ENCODE measurements at regions not wholly inside any gene's neighbourhood (a gene's known extent, or its start where the extent isn't known, plus 50 kb on each side); places are given as distances from the start of the nearest gene placed in this dataset.

DNA sequence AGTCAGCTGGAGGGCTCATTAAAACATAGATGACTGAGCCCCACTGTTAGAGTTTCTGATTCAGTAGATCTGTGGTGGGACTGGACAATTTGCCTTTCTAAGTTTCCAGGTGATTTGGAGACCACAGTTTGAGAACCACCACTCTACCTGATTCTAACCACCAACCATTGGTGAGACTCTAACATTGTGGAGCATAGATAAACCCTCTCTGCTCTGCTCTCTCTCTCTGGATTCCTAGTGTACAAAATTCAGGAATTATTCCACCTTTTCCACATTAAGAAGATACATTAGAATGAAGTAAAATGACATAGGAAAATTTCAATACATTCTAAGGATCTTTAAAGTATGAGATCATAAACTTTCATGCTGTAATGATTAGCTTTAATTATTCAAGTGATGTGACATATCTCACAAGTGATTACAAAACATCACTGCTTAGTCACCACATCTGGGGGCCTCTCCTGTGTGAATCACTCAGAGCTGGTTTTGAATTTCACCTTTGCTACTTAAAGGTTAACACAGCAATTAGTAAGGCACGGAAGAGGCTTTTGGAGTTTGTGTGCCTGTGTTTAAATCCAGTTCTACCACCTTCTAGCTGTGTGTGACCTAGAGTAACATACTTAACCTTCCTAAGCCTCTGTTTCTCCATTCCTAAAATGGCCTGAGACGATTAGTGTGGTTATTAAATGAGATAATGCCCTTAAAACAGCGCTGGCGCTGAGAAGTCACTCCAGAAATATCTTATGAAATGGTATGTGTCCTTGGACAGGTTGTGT is 78.5 kb upstream of the NBEA start:
- no peak for DNase-seq

DNA sequence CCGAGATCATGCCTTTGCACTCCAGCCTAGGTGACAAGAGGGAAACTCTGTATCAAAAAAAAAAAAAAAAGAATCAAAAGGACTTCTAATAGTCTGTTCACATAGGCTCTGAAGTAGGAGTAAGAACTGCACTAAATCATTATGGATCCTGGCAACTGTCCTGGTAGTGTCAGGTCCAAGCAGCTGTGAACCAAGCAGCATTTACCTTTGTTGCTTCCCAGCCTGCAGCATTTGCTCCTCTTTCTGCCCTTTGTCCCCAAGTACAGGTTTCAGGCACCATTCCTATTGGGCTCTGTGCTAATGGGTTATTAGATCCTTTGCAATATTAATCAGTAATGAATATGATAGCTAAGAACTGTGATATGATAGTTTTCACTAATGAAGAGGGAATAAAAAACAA is 77.4 kb upstream of the NBEA start:
- DNase-seq = no peak

DNA sequence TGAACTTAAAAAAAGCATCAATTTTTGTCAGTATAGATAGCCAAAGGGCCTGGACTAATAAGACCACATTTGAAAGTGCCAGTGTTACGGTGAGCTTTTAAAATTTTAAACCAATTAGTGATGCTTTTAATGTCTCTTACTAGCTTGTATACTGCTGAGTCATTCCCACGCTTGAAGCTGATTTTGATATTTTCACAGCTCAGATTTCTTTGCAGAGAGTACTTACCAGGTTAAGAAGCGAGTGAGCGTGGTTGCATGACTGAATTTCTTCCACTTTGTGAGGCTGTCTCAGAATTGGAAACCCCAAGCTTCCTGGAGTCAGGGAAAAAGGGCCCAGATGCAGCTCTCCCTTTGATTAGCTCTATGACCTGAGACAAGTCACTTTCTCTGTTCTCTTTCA is 74.5 kb upstream of the NBEA start:
- DNase-seq = no peak

GRCh38 chr13:34868733-34869132 is 73.3 kb upstream of the NBEA start:
- DNase-seq = no peak

GRCh38 chr13:34869696-34870095 is 72.4 kb upstream of the NBEA start:
- DNase-seq = no peak

- DNase-seq = no peak
Observed at GRCh38 chr13:34878329-34878728, 63.7 kb upstream of the NBEA start.

DNA sequence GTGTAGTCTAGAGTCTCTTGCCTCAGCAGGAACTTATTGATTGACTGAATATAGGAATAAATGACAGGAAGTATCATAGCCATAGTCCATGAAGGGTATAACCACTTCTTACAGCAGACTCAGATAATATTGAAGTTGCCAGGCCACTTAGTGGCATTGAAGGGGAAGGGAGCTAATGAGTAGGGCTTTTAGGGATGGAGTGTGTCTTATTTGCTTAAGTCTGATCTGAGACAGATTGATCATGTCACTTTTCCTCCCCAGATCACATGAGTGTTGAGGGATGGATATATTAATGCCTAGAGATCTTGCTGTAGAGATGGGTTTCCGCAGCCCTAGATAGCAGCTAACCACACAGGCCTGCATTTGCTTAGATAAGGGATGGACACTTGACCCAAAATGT is 62.2 kb upstream of the NBEA start:
- no peak for DNase-seq

- DNase-seq = no peak
Observed at GRCh38 chr13:34881494-34881893, 60.6 kb upstream of the NBEA start.

DNA sequence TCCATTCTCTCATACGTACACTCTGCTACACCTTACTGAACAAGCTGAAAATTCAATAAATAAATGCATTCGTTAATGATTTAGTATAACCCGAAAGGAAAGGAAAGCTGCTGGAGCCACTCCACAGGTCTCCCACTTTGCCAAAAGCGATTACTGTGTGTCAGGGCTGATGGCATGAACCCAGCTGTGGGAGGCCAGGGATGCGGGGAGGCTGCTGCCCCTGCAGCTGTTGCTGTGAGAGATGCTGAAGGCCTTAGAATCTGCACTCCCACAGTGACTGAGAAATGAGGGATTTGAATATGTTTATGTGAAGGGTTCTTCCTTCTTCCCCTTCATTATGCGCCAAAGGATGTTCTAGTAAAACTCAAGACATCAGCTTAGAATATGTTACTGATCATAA is 58.7 kb upstream of the NBEA start:
- DNase-seq = no peak

DNA sequence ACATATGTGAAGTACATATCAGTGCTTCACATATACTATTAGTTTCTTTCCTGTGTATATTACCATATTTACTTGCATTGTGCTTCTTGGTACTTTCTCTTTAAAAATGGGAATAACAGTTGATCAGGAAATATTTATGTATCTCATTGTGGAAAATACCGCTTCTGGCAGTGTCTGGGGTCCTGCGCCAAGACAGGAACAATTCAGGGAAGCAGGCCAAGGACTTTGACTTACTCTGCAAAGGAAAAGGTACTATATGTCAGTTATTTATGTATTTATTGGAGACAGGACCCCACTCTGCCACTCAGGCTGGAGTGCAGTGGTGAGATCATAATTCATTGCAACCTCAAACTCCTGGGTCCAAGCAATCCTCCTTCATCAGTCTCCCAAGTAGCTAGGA is 57.7 kb upstream of the NBEA start:
- no peak for DNase-seq

GRCh38 chr13:34886121-34886875 is 55.8 kb upstream of the NBEA start:
- no peak for DNase-seq

- DNase-seq = no peak
Observed at GRCh38 chr13:34886987-34887386, 55.1 kb upstream of the NBEA start.

All from activated naive CD4-positive, alpha-beta T cell treated with anti-CD3 and anti-CD28 coated beads, Interleukin-2, amount 50 U/mL, for 16 hours (primary cell).